ENCODE measurements at regions not wholly inside any gene's neighbourhood (a gene's known extent, or its start where the extent isn't known, plus 50 kb on each side); places are given as distances from the start of the nearest gene placed in this dataset.

GRCh38 chr11:116348226-116348625, 424.6 kb downstream of the BUD13 start:
- 67% methylated on average over 1 of the region's 1 CpG for WGBS
- no peak for DNase-seq (ENCODE audit: low spot score)
- intact Hi-C loops (cut with DNase I) = no loop called here
- Histone ChIP-seq H3K4me3 (no peak overlapping the region), H3K27me3 (replicated peaks; ENCODE audit: insufficient read depth) (peaks cover 2% of the 10 kb centered on the region), H3K9me3 (no peaks in the 10 kb centered on the region), H3K27ac (no peak overlapping the region), H3K36me3 (no peaks in the 10 kb centered on the region), H3K4me1 (replicated peaks) (no peaks in the 10 kb centered on the region)
- TF ChIP-seq POLR2A (IDR thresholded peaks at IDR 0.05) = no peak
- TF ChIP-seq, protein P1, sequence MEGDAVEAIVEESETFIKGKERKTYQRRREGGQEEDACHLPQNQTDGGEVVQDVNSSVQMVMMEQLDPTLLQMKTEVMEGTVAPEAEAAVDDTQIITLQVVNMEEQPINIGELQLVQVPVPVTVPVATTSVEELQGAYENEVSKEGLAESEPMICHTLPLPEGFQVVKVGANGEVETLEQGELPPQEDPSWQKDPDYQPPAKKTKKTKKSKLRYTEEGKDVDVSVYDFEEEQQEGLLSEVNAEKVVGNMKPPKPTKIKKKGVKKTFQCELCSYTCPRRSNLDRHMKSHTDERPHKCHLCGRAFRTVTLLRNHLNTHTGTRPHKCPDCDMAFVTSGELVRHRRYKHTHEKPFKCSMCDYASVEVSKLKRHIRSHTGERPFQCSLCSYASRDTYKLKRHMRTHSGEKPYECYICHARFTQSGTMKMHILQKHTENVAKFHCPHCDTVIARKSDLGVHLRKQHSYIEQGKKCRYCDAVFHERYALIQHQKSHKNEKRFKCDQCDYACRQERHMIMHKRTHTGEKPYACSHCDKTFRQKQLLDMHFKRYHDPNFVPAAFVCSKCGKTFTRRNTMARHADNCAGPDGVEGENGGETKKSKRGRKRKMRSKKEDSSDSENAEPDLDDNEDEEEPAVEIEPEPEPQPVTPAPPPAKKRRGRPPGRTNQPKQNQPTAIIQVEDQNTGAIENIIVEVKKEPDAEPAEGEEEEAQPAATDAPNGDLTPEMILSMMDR (IDR thresholded peaks at IDR 0.05) = no peak
- TF ChIP-seq POLR2AphosphoS5 (IDR thresholded peaks at IDR 0.05) = no peak

DNA sequence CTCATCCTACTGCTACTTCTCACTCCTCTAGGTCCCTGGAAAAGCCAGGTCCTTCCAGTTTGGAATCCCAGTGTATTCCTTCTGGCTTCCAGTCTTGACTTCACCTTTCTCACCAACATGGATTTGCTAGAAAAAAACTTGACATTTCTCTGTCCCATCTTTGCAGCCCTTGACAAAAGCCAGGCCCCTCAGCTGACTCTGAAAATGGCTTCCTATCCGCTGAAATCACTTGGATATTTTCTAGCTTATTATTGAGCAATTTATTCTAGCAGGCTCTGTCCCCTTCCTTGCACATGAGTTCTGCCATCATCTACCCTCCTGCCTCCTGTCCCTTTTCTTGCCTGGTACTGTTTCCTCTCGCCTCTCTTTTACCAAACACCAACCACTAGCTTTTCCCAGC, 427.2 kb downstream of the BUD13 start:
- Histone ChIP-seq H3K9me3 (no peaks in the 10 kb centered on the region), H3K4me1 (replicated peaks) (no peaks in the 10 kb centered on the region), H3K4me3 (no peak overlapping the region), H3K27ac (no peak overlapping the region), H3K27me3 (replicated peaks; ENCODE audit: insufficient read depth) (peaks cover 2% of the 10 kb centered on the region), H3K36me3 (no peaks in the 10 kb centered on the region)
- no peak for TF ChIP-seq POLR2A (IDR thresholded peaks at IDR 0.05)
- TF ChIP-seq, protein P1 (IDR thresholded peaks at IDR 0.05) = no peak
- no peak for TF ChIP-seq POLR2AphosphoS5 (IDR thresholded peaks at IDR 0.05)
- WGBS = 77% methylated on average over 2 of the region's 2 CpGs
- intact Hi-C loops (cut with DNase I) = no loop called here
- DNase-seq (ENCODE audit: low spot score) = no peak

DNA sequence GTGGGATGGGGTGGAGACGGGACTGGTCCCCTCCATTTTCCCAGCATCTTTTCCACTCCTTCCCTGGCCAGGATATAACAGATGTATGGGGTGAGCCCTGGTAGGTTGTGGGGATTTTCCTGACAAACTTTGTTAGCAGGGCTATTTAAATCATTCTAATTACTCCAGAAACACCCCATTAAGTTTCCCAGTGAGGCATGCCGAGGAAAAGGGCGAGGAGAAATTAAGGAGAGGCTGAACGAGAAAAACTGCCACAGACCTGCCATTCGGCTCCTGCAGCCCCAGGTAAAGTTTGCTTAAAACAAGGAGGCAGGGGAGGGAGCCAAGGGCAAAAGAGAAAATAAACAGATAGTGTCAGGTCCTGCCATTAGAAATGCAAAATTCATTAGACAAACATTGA, 428.2 kb downstream of the BUD13 start:
- TF ChIP-seq POLR2A (IDR thresholded peaks at IDR 0.05) (no peak), POLR2AphosphoS5 (IDR thresholded peaks at IDR 0.05) (no peak)
- TF ChIP-seq, protein P1 (IDR thresholded peaks at IDR 0.05) = no peak
- H3K4me3 ChIP-seq = no peak overlapping the region
- H3K27ac ChIP-seq = no peak overlapping the region
- WGBS = 13% methylated on average over 5 of the region's 5 CpGs
- no peaks in the 10 kb centered on the region for H3K36me3 ChIP-seq
- H3K9me3 ChIP-seq = no peaks in the 10 kb centered on the region
- intact Hi-C loops (cut with DNase I) = no loop called here
- no peaks in the 10 kb centered on the region for H3K4me1 ChIP-seq (replicated peaks)
- H3K27me3 ChIP-seq (replicated peaks; ENCODE audit: insufficient read depth) = peaks cover 2% of the 10 kb centered on the region
- DNase-seq (ENCODE audit: low spot score) = no peak

DNA sequence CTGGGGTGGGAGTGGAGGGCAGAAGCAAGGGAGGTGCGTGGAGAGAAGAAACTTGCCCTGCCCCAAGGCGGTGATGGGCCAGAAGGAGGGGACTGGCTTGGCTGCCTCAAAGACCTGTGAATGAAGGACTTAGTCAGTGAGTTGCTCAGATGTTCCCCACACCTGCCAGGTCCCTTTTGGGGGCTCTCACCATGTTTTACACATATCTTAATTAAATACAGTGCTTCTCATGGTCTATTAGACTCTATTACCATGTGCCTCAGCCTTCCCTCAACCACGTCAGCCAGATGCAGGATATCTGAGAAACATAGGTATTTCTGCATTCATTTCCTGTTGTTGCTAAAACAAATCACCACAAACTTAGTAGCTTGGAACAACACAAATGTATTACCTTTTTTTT, 429.5 kb downstream of the BUD13 start:
- Histone ChIP-seq H3K36me3 (no peaks in the 10 kb centered on the region), H3K9me3 (no peaks in the 10 kb centered on the region), H3K27ac (no peak overlapping the region), H3K4me3 (no peak overlapping the region), H3K27me3 (replicated peaks; ENCODE audit: insufficient read depth) (peaks cover 2% of the 10 kb centered on the region), H3K4me1 (replicated peaks) (no peaks in the 10 kb centered on the region)
- intact Hi-C loops (cut with DNase I) = no loop called here
- WGBS = 68% methylated on average over 3 of the region's 3 CpGs
- DNase-seq (ENCODE audit: low spot score) = no peak
- TF ChIP-seq POLR2AphosphoS5 (IDR thresholded peaks at IDR 0.05) (no peak), POLR2A (IDR thresholded peaks at IDR 0.05) (no peak)
- TF ChIP-seq, protein P1 (IDR thresholded peaks at IDR 0.05) = no peak

DNA sequence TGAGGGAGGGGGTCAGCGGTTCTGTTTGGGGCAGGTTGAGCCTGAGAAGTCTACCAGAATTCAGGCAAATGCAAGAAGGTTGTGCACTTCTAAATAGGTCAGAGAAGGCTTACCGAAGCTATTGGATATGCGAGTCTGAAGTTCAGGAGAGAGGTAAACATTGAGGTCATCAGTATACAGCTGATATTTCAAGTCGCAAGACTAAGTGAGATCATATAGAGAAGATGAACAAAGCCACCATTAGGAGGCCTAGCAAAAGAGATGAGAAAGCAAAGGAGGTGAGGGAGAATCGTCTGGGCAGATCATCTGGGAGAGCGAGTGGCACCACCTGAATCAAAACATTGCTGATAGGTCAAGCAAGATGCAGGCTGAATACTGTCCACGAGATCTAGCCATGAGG, 430.6 kb downstream of the BUD13 start:
- no peaks in the 10 kb centered on the region for H3K9me3 ChIP-seq
- H3K27ac ChIP-seq = no peak overlapping the region
- no peak for DNase-seq (ENCODE audit: low spot score)
- H3K36me3 ChIP-seq = no peaks in the 10 kb centered on the region
- no peak overlapping the region for H3K4me3 ChIP-seq
- WGBS = 81% methylated on average over 7 of the region's 7 CpGs
- H3K27me3 ChIP-seq (replicated peaks; ENCODE audit: insufficient read depth) = peaks cover 2% of the 10 kb centered on the region
- intact Hi-C loops (cut with DNase I) = no loop called here
- H3K4me1 ChIP-seq (replicated peaks) = no peaks in the 10 kb centered on the region
- no peak for TF ChIP-seq POLR2A (IDR thresholded peaks at IDR 0.05)
- TF ChIP-seq, protein P1 (IDR thresholded peaks at IDR 0.05) = no peak
- no peak for TF ChIP-seq POLR2AphosphoS5 (IDR thresholded peaks at IDR 0.05)

All from prostate gland (tissue), 2 donors.